Glutamatergic neuron (in vitro differentiated cells): ENCODE measurements at regions not wholly inside any gene's neighbourhood (a gene's known extent, or its start where the extent isn't known, plus 50 kb on each side); places are given as distances from the start of the nearest gene placed in this dataset.
"Not testable (repeated sequence)": the region's sequence is repeated elsewhere in the genome, so short reads cannot be mapped to it uniquely, and the experiment has no call there.

Source experiments
- DNase-seq: peaks from one replicate; pipeline ENCODE4 v3.0.0; 2022
- H3K27ac Mint-ChIP-seq: one replicate; pipeline ENCODE4 v1.8.0; 2020; ENCODE audit warnings: mild to moderate bottlenecking, mixed read lengths, inconsistent platforms; ENCODE audit not compliant: unreplicated experiment
- H3K27me3 Mint-ChIP-seq: one replicate; pipeline ENCODE4 v1.8.0; 2020; ENCODE audit warnings: mild to moderate bottlenecking, moderate library complexity, mixed read lengths, inconsistent platforms; ENCODE audit not compliant: unreplicated experiment
- H3K36me3 Mint-ChIP-seq: one replicate; pipeline ENCODE4 v1.8.0; 2020; ENCODE audit warnings: mild to moderate bottlenecking, mixed read lengths, inconsistent platforms; ENCODE audit not compliant: unreplicated experiment
- H3K4me1 Mint-ChIP-seq: one replicate; pipeline ENCODE4 v1.8.0; 2020; ENCODE audit warnings: mild to moderate bottlenecking, low read depth, mixed read lengths, inconsistent platforms; ENCODE audit not compliant: unreplicated experiment
- H3K4me3 Mint-ChIP-seq: one replicate; pipeline ENCODE4 v1.8.0; 2020; ENCODE audit warnings: mild to moderate bottlenecking, mixed read lengths, inconsistent platforms; ENCODE audit not compliant: unreplicated experiment
- H3K9me3 Mint-ChIP-seq: one replicate; pipeline ENCODE4 v1.8.0; 2020; ENCODE audit warnings: mild to moderate bottlenecking, moderate library complexity, mixed read lengths, inconsistent platforms; ENCODE audit not compliant: unreplicated experiment
- CTCF ChIP-seq: fragments of 200-600 bp; sonication (generic); IDR thresholded peaks from one replicate; pipeline ENCODE4 v1.5.0; 2021; ENCODE audit not compliant: partially characterized antibody, unreplicated experiment

DNA sequence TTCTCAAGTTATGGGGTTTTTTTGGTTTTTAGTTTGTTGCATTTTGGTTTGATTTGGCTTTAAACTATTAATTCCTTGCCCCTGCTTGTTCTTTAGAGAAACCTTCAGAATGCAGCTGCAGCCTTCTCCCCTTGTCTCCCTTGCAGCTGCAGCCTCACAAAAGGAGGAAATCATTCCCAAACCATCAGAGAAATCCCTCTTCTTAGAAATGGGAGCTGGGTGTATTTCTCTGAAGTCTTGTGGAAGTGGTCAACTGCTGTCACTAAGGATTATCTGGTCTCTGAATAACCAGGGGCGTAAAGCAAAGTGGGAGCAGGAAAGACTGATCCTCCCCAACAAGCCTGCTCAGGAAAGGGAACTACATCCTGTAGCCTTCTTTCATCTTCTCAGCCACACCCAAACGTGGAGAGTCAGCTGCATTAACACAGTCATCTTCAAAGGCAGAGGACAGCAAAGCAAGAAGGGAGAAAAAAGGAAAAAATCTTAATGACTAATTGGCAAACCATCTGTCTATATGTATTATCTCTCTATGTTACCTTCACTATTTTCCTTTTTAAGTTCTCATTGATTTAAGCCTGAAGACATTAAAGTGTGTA, 1834.1 kb upstream of the PIK3C3 start:
- H3K9me3 Mint-ChIP-seq = peaks cover 2% of the 10 kb centered on the region
- no peak overlapping the region for H3K4me3 Mint-ChIP-seq
- H3K27me3 Mint-ChIP-seq = no peaks in the 10 kb centered on the region
- H3K4me1 Mint-ChIP-seq = no peaks in the 10 kb centered on the region
- no peak overlapping the region for H3K27ac Mint-ChIP-seq
- DNase-seq = no peak
- H3K36me3 Mint-ChIP-seq = peaks cover 10% of the 10 kb centered on the region
- no peak for TF ChIP-seq CTCF

- Mint-ChIP-seq H3K27me3 (no peaks in the 10 kb centered on the region), H3K9me3 (peaks cover 2% of the 10 kb centered on the region), H3K4me1 (no peaks in the 10 kb centered on the region), H3K4me3 (no peak overlapping the region), H3K27ac (no peak overlapping the region), H3K36me3 (peaks cover 10% of the 10 kb centered on the region)
- DNase-seq = no peak
- TF ChIP-seq CTCF = no peak
These were observed 1834.7 kb upstream of the PIK3C3 start for GRCh38 chr18:40120356-40120755.

DNA sequence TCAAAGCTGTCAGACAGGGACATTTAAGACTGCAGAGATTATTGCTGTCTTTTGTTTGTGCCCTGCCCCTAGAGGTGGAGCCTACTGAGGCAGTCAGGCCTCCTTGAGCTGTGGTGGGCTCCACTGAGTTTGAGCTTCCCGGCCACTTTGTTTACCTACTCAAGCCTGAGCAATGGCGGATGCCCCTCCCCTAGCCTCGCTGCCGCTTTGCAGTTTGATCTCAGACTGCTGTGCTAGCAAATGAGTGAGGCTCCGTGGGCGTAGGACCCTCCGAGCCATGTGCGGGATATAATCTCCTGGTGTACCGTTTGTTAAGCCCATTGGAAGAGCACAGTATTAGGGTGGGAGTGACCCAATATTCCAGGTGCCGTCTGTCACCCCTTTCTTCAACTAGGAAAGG, 1835.5 kb upstream of the PIK3C3 start:
- H3K36me3 Mint-ChIP-seq, H3K4me3 Mint-ChIP-seq, H3K9me3 Mint-ChIP-seq, H3K27me3 Mint-ChIP-seq, H3K4me1 Mint-ChIP-seq, DNase-seq, H3K27ac Mint-ChIP-seq: not testable (repeated sequence)

GRCh38 chr18:40110455-40110854, 1844.6 kb upstream of the PIK3C3 start:
- no peaks in the 10 kb centered on the region for H3K36me3 Mint-ChIP-seq
- no peak overlapping the region for H3K27ac Mint-ChIP-seq
- no peaks in the 10 kb centered on the region for H3K27me3 Mint-ChIP-seq
- H3K4me3 Mint-ChIP-seq = no peak overlapping the region
- DNase-seq = no peak
- TF ChIP-seq CTCF = no peak
- peaks cover 2% of the 10 kb centered on the region for H3K9me3 Mint-ChIP-seq
- peaks cover 6% of the 10 kb centered on the region for H3K4me1 Mint-ChIP-seq

- Mint-ChIP-seq H3K27me3 (no peaks in the 10 kb centered on the region), H3K36me3 (no peaks in the 10 kb centered on the region), H3K4me1 (peaks cover 6% of the 10 kb centered on the region), H3K4me3 (no peak overlapping the region), H3K9me3 (peaks cover 2% of the 10 kb centered on the region), H3K27ac (no peak overlapping the region)
- no peak for TF ChIP-seq CTCF
- no peak for DNase-seq
These were observed 1845.6 kb upstream of the PIK3C3 start for GRCh38 chr18:40109252-40110049.
